Testis (tissue), 2 donors: ENCODE measurements at regions not wholly inside any gene's neighbourhood (a gene's known extent, or its start where the extent isn't known, plus 50 kb on each side); places are given as distances from the start of the nearest gene placed in this dataset.

ENCODE experiments used
- DNase-seq: peaks from one replicate; pipeline ENCODE4 v3.0.0-alpha.2; 2019
- H3K27ac ChIP-seq, 2 donors: fragments of 200-600 bp; sonication (generic); one replicate each; pipeline ENCODE4 v1.5.1; 2019
- H3K27me3 ChIP-seq: fragments of 200-600 bp; sonication (generic); one replicate; pipeline ENCODE4 v1.5.1; 2019
- H3K36me3 ChIP-seq: fragments of 200-600 bp; sonication (generic); one replicate; pipeline ENCODE4 v1.5.1; 2017; ENCODE audit warnings: low read depth; ENCODE audit errors: missing control alignments
- H3K4me1 ChIP-seq: fragments of 200-600 bp; sonication (generic); one replicate; pipeline ENCODE4 v1.5.1; 2019
- H3K4me3 ChIP-seq, 2 donors: fragments of 200-600 bp; sonication (generic); one replicate each; pipeline ENCODE4 v1.5.1; 2017 to 2019
- H3K9me3 ChIP-seq: fragments of 200-600 bp; sonication (generic); one replicate; pipeline ENCODE4 v1.5.1; 2017
- POLR2A ChIP-seq: fragments of 450-650 bp; IDR thresholded peaks from one replicate; pipeline ENCODE4 v1.6.1; 2017; ENCODE audit warnings: antibody characterized with exemption, mild to moderate bottlenecking, moderate library complexity
- WGBS, 2 donors: methylation state at CpG; one replicate each; pipeline ENCODE4 v1.1.5; 2018; 5-methylcytosine and 5-hydroxymethylcytosine counted together
- intact Hi-C: fragments of 100-400 bp; cut with DNase I; formaldehyde crosslinking; loops from one replicate; pipeline ENCODE4 v1.15.1; 2023; ENCODE audit warnings: low total_unique reads
- TF ChIP-seq, protein P1 (sequence below), 3 experiments: fragments of 450-650 bp in 2 of 3; fragments of 200-600 bp in 1 of 3; sonication (generic) in 1 of 3; IDR thresholded peaks; one replicate each; pipeline ENCODE4 v1.5.1; 2016 to 2019; ENCODE audit warnings: antibody characterized with exemption in 3 of 3, mild to moderate bottlenecking in 2 of 3, moderate library complexity in 1 of 3

DNA sequence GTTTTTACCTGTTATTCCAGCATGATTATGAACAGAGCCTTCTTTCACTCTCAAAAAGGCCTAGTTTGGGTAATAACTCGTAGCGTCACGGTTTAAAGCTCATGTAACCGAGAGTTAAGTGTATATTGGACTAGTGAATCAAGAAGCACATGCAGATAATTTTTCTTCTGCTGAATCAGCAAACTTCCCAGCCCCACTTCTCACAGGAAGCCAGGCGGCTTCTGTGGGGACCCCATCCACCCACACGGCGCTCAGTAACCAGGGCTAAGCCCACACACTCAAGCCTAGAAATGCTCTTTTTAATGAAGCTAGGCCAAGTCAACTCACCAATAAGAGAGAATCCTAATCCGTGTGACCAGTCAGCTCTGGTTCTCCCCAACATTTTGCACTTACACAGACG, 191.2 kb upstream of the MGMT start:
- 79 to 85% methylated on average over 9 of the region's 9 CpGs for WGBS, 2 donors
- H3K4me3 ChIP-seq = no peak overlapping the region
- intact Hi-C loops = no loop called here
- no peaks in the 10 kb centered on the region for H3K4me1 ChIP-seq
- H3K9me3 ChIP-seq = no peaks in the 10 kb centered on the region
- no peaks in the 10 kb centered on the region for H3K36me3 ChIP-seq
- DNase-seq = no peak
- no peaks in the 10 kb centered on the region for H3K27me3 ChIP-seq
- no peak overlapping the region for H3K27ac ChIP-seq
- TF ChIP-seq, protein P1, sequence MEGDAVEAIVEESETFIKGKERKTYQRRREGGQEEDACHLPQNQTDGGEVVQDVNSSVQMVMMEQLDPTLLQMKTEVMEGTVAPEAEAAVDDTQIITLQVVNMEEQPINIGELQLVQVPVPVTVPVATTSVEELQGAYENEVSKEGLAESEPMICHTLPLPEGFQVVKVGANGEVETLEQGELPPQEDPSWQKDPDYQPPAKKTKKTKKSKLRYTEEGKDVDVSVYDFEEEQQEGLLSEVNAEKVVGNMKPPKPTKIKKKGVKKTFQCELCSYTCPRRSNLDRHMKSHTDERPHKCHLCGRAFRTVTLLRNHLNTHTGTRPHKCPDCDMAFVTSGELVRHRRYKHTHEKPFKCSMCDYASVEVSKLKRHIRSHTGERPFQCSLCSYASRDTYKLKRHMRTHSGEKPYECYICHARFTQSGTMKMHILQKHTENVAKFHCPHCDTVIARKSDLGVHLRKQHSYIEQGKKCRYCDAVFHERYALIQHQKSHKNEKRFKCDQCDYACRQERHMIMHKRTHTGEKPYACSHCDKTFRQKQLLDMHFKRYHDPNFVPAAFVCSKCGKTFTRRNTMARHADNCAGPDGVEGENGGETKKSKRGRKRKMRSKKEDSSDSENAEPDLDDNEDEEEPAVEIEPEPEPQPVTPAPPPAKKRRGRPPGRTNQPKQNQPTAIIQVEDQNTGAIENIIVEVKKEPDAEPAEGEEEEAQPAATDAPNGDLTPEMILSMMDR (IDR thresholded peaks at IDR 0.05) = no peak
- TF ChIP-seq POLR2A = no peak

DNA sequence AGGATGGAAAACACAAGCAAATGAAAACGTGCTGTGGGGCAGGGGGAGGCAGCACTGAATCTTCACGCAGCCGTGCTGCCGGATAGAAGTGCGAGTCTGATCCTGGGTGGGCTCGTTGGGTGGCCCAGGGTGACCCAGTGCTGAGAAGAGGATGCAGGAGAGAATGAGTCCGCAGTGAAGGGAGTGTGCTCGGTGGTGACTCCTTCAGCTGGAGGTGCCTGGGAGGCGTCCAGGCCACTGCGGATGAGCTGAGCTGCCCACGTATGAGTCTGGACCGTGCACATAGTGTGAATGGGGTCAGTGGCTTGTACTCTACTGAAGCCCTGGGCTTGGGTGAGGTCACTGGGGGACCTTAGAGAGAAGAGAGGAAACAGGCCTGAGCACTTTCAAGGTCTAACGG, 190.0 kb upstream of the MGMT start:
- intact Hi-C loops = no loop called here
- Histone ChIP-seq H3K27ac (no peak overlapping the region), H3K27me3 (no peaks in the 10 kb centered on the region), H3K4me3 (peak overlapping the region; percentile 13 to 47), H3K4me1 (no peaks in the 10 kb centered on the region), H3K9me3 (no peaks in the 10 kb centered on the region), H3K36me3 (no peaks in the 10 kb centered on the region)
- peak; percentile 53 for DNase-seq
- no peak for TF ChIP-seq POLR2A
- TF ChIP-seq, protein P1 (IDR thresholded peaks at IDR 0.05) = no peak
- 30 to 49% methylated on average over 13 of the region's 13 CpGs for WGBS, 2 donors

DNA sequence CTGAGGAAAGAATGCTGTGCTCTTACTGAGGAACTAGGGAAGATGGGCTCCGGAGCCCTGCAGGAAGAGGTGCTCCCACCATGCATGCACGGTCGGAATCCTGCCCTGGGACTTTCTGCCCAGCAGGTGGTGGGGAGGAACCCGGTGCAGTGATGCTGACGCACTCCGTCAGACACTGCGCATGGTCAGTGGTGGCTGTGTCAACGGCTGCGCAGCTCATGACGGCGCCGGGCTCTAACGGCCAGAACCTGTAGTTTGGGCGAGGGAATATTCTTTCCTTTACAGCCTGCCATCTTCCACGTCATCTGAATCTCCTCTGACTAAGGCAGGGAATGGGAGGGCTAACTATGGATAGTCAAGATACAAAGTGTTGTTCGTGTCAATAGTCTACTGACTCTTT, 189.2 kb upstream of the MGMT start:
- peak overlapping the region; percentile 13 to 47 for H3K4me3 ChIP-seq
- H3K9me3 ChIP-seq = no peaks in the 10 kb centered on the region
- no peaks in the 10 kb centered on the region for H3K4me1 ChIP-seq
- WGBS, 2 donors = 48 to 59% methylated on average over 16 of the region's 16 CpGs
- no peaks in the 10 kb centered on the region for H3K27me3 ChIP-seq
- no peaks in the 10 kb centered on the region for H3K36me3 ChIP-seq
- DNase-seq = peak; percentile 56
- no peak for TF ChIP-seq POLR2A
- TF ChIP-seq, protein P1 (IDR thresholded peaks at IDR 0.05) = peak in 1 of 3 experiments; percentile 17
- intact Hi-C loops = no loop called here
- H3K27ac ChIP-seq = no peak overlapping the region

DNA sequence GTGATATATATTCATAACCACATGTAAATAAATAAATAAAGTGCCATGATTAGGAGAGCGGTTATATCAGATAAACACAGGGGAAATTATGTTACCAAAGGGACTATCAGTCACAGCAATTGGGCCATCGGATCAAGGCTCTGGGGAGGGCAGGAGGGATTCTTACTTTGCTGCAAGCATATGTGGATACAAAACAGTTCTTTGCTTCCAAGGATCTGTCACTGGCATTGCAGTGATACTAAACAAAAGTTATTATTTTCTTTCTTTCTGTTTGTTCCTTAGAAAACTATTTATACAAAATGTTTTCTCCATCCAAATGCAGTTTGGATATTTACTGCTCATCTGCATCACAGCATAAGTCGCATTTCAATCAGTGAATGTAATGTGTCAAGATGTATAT, 188.4 kb upstream of the MGMT start:
- no peak for TF ChIP-seq POLR2A
- TF ChIP-seq, protein P1 (IDR thresholded peaks at IDR 0.05) = no peak
- Histone ChIP-seq H3K27me3 (no peaks in the 10 kb centered on the region), H3K4me3 (no peak overlapping the region), H3K36me3 (no peaks in the 10 kb centered on the region), H3K9me3 (no peaks in the 10 kb centered on the region), H3K27ac (no peak overlapping the region), H3K4me1 (no peaks in the 10 kb centered on the region)
- intact Hi-C loops = no loop called here
- 60 to 68% methylated on average over 3 of the region's 3 CpGs for WGBS, 2 donors
- DNase-seq = no peak

DNA sequence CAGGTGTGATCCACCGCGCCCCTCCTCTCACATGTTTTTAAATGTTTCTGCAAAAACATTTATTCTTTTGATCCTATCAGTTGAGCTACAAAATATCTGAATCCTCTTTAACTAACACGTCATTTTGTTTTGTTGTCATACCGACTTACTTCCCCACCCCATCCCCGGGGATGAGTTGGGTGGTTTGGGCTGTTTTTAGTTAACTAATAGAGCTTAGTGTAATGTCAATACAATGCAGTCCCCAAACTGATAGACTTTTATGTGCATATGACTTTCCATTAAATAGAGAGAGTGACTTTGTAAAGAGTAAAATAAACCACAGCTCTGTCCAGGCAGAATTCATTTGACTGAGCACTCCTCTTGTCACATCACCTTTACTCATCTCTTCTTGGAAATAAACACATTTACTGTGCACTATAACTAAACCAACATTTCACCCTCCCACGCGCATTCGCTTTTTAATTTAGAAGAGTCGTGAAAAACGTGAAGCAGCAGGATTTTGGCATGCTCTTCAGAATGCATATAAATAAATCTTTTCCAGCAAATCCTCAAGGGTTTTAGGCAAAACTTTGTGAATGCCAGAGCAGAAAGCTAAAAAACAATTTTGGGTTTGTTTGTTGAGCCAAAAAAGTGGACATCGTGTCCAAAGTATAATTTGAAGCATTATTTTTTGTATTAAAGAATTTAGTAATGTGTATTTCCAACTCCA, 187.4 kb upstream of the MGMT start:
- intact Hi-C loops = no loop called here
- Histone ChIP-seq H3K27me3 (no peaks in the 10 kb centered on the region), H3K4me3 (no peak overlapping the region), H3K4me1 (no peaks in the 10 kb centered on the region), H3K36me3 (no peaks in the 10 kb centered on the region), H3K9me3 (no peaks in the 10 kb centered on the region), H3K27ac (no peak overlapping the region)
- no peak for DNase-seq
- no peak for TF ChIP-seq POLR2A
- TF ChIP-seq, protein P1 (IDR thresholded peaks at IDR 0.05) = no peak
- WGBS, 2 donors = 60 to 63% methylated on average over 11 of the region's 11 CpGs
